HG02642 (cell line): ENCODE measurements at regions not wholly inside any gene's neighbourhood (a gene's known extent, or its start where the extent isn't known, plus 50 kb on each side); places are given as distances from the start of the nearest gene placed in this dataset.
"Not testable (repeated sequence)": the region's sequence is repeated elsewhere in the genome, so short reads cannot be mapped to it uniquely, and the experiment has no call there.

ENCODE experiments used
- ATAC-seq: cut with Tn5 transposase; IDR thresholded peaks from one replicate; pipeline ENCODE4 v1.9.1; 2021; ENCODE audit warnings: mild to moderate bottlenecking; ENCODE audit not compliant: unreplicated experiment, poor library complexity

DNA sequence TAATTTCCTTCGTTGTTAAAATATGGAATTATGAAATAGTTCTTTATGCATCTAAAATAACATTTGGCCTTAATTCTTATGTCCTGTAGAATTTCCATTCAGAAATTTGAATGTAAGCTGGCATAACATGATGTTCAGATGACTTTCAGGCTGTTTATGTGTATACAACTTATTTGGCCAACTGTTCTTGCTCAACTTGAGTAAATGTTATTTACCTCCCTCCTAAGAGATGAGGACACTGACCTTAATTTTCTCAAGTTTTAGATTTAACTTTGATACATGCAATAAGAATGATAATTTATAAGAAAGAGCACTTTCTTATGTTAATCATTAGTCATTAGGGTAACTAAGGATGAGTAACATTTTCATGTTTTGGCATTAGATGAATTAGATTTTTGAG lies 365.4 kb downstream of the AEBP2 start:
- ATAC-seq = no peak

DNA sequence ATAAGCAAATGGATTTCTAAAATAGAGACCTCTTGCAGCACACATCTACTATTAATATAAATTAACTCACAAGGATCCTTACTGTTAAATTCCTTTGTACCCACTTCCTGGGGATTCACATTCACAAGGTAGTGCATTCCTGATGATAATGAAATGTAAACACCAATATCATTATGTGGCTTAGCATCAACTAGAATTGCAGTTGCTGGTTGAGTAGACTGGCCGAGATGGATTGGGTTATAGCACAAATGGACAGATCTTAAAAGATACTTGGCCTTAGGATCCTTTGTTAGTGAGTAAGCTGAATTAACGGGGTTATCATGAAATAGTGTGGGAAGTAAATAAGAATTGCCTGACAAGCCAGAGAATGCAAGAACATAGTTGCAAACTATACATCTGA lies 369.1 kb downstream of the AEBP2 start:
- ATAC-seq = no peak

DNA sequence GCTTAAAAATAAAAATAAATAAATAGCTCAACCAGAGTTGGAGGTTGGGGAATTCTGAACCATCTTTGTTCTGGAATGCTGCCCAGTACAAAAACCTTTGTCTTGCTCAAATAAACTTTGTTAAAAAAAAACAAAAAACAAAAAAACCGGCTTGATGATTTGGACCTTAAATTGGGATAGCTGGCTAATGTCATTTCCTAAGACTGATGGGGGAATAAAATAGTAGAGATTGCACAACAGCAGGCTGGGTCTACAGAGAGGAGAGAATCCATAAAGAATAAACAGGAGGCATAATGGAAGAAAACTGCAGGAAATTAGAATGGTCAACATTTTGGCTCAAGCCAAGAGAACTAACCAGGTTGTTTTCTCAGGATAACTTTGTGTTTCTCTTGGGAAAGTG lies 370.9 kb downstream of the AEBP2 start:
- ATAC-seq = no peak

DNA sequence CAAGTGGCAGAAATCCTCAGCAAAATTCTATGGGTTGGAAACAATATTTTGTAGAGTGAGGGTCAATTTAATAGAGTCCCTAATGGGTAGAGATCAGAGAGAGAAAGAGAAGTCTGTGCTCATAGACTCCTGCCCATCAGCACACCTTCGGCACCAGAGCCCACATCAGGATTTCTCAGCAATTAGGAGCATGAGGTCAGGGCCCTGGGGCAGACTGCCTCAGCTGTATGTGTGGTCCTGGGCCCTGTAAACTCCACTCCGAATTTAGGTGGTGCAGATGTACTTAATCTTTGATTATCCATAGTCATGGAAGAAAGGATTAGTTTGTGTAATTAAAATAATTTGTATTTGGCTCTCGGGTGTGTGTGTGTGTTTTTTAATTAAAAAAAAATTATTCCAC lies 372.6 kb downstream of the AEBP2 start:
- ATAC-seq = no peak

DNA sequence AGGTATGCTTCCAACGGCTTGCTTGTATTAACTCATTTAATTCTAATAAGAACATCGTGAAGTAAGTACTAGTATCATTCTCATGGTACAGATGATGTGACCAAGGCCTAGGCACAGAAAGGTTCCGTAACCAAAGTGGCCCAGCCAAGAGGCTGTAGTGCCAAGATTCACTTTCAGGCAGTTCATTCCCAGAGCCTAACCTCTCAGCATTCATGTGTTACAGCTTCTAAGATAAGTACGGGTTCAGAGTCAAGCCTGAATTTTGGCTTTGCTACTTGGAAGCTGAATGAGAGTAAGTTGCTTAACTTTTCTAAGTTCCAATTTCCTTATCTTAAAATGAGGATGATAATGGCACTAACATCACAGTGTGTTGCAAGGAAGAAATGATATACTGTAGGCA lies 379.9 kb downstream of the AEBP2 start:
- no peak for ATAC-seq

DNA sequence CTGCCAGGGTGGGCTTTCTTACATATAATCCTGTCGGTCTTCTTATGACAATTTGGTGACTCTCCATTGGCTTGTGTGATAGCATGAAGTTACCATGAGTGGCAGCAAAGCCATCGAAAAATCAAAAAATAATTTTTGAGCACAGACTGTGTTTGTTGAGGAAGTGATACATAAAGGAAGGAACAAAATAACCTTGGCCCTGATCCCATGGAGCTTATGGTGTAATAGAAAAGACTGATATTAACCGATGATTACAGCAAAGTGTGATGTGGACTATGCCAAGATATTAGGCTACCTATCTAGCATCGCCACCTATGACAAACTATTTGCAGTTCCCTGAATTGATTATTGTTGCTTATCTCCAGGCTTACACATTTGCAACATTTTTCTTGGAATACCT lies 383.2 kb downstream of the AEBP2 start:
- no peak for ATAC-seq

DNA sequence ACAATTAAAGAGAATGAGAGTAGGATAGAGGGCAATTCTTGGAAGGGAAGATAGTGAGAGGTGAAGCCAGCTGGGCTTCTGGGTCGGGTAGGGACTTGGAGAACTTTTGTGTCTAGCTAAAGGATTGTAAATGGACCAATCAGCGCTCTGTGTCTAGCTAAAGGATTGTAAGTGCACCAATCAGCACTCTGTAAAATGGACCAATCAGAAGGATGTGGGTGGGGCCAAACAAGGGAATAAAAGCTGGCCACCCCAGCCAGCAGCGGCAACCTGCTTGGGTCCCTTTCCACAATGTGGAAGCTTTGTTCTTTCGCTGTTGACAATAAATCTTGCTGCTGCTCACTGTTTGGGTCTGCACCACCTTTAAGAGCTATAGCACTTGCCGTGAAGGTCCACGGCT lies 384.0 kb downstream of the AEBP2 start:
- ATAC-seq = not testable (repeated sequence)

DNA sequence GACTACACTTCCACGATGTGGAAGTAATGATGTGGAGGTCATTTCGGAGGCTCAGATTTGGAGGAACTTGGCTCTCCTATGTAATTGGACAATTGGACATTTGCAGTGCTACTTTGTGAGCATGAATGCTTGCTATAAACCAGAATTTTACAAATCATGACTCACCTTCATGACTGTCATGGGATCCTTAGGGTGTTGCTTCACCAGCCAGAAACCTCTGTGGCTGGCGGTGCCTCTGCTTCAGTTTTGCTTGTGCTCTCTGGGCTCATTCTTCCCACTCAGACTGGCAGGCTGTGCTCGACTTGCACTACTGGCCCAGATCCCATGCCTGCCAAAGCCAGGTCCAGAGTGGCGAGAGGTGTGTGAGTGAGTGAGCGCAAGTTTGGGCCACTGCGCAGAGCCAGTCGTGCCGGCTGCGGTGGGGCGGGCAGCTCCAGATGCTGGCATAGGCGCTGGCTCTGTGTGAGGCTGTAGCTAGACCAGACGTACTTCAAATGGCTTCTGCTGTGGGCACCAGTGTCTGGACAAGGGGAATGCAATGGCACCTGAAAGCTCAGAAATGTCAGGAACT lies 387.8 kb downstream of the AEBP2 start:
- no peak for ATAC-seq

DNA sequence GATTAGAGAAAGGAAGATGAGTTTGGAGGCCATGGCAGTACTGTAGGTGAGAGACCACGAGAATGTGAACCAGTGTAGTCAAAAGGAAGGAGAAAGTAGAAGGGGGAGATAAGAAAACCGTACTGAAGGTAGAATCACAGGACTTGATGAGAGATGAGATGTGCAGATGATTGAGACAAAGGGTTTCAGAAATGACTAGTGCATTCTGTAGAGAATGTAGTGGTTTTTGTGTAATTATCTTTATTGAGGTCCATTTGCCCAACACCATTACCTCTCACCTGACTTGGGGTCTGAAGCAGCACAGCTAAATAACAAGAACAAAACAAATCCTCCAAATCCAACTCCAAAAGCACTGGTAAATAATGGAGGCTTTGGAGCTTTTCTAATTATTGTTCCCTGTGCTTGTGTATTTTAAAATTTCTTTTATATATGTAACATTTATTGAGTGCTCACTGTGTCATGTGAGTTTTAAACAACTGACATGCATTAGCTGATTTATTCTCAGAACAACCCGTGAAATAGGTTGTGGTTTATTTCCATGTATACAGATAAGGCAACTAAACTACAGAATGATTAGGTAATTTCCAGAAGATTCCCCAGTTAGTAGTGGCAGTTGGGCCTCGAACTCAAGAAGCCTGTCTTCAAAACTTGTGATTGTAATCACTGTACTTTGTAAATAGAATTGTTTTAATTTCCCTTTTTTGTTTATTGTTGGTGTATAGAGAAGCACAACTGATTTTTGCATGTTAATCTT lies 390.0 kb downstream of the AEBP2 start:
- ATAC-seq = no peak

DNA sequence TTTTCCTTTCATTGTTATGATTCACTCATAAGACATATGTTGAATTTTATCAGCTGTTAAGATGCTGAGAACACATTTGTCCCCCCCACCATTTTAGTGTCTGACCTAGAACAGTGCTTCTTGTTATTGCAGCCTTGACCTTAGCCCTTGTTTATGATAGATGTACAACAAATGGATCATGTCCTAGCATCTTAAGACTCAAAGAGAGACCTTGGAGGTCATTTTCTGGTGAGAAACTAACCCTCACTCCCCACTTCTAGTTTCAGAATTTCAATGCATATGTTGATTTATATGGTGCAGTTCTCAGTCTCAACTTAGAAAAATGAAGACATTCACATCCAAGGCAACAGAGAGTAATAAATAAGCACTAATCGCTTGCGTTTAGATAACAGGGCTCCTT lies 391.2 kb downstream of the AEBP2 start:
- no peak for ATAC-seq

DNA sequence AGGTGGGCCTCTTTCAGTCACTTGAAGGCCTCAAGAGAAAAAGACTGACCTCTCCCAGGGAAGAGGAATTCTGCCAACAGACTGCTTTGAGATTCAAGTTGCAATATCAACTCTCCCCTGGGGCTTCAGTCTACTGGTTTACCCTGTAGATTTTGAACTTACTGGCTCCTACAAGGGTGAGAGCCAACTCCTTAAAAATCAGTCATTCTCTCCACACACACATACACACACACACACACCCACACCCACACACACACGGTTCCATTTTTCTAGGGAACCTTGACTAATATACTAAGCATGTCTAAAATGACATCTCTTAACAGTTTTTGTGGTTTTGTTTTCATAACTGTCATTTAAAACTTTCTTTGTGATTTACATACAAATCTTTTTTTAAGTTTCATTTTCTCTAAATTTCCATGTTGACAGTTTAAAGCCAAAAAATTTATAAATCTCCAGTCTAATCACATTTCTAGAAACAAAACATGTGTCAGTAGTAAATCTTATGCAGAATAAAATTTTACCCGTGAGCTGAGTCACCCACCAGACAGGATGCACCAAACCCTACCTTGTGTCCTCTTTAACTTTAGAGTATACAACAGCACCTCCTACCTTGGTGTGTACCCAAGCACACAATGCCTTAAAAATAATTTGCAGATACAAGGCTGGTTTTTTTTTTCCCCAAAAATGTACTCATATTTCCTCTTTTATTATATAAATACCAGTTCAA lies 394.6 kb downstream of the AEBP2 start:
- ATAC-seq = no peak

DNA sequence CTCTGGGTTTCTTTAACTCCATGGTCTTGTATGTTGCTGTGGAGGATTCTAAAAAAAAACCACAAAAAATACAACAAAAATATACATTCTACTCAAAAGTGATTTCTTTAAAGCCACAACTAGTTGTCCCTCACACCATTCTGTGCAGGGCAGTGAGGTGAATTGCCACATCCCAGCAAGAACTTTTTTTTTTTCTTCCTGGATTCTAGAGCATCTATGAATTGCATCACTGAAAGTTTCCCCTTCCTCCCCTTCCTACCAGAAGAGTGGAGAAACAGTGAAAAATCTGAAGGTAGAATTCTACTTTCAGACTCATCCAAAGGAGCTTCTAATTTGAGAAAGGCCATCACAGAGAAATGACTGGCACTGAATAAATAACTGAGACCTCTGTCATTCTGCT lies 395.3 kb downstream of the AEBP2 start:
- ATAC-seq = no peak

DNA sequence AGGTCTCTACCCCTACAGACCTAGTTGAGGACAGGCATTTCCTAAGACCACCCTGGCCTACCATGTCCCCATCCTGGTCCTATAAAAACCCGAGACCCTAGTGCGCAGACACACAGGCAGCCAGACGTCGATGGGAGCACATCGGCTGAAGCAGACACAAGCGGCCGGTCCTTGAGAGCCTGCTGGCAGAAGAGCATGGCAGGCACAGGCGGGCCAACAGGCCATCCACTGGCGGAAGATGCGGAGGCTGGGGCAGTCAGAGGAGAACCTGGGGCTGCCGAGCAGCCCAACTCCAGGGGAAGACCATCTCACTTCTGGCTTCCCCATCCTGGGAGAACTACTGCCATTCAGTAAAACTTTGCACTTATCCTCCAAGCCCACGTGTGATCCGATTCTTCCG lies 396.8 kb downstream of the AEBP2 start:
- no peak for ATAC-seq

DNA sequence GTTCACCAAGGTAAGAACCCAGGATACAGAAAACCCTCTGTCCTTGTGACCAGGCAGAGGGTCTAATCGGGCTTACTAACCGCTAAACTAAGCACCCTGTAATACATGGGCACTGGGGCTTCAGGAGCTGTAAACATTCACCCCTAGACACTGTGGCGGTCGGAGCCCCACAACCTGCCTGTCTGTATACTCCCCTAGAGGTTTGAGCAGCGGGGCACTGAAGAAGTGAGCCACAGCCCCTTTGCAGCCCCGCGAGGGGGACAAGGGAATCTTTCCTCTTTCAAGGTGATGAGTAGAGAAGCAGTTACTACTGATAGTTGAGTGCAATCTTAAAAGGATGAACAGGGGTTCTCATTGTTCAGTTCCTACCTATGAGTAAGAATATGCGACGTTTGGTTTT lies 397.2 kb downstream of the AEBP2 start:
- no peak for ATAC-seq

DNA sequence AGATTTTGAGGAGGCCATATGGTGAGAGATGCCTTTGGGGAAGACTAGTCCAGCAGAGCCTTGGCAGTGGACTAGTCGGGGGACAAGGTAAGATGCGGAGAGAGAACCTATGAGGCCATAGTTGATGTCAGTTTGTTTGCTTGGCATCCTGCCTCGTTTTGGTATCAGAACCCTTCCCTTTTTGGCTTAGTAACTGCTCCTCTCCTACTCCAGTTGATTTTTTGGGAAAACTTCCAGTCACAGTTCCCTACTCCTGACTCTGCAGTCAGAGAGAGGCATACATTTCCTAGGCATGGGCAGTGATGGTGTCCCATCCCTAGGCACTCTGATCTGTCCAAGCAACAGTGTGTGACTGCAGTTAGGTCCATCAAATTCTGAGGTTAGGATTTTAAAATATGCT lies 398.3 kb downstream of the AEBP2 start:
- ATAC-seq = no peak

DNA sequence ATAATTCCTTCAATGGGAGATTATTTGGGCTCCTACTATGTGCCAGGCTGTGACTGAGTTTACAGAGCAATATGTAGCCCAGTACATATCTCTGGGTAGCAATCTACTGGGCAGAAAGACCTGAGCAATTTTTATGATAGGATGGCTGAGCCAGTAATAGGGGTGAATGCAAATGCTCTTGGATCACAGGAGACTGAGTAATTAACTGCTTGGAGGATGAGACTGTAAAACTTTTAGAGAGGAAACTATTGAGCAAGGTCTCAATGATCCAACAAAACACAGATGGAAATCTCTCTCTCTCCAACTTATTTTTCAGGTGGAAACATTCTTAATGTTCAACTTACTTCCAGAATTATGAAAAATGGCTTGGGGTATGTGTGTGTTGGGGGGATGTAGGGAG lies 402.2 kb downstream of the AEBP2 start:
- ATAC-seq = no peak

DNA sequence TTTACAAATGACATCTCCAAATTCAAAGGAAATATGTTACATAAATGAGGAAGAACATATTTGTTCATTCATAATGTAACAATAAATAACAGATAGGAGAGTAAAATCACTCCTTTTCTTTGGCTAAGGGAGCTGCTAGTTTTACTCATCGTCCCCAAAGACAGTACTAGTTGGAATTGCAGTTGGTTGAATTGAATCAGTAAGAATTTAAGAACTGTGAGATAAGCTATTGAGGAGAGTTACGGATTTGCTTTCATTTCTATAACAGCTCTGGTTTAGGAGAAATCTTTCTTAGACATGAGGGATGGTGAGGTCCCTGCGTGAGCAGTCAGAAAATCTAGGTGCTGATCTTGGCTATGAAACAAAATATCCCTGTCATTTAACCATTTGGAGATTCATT lies 402.8 kb downstream of the AEBP2 start:
- no peak for ATAC-seq

DNA sequence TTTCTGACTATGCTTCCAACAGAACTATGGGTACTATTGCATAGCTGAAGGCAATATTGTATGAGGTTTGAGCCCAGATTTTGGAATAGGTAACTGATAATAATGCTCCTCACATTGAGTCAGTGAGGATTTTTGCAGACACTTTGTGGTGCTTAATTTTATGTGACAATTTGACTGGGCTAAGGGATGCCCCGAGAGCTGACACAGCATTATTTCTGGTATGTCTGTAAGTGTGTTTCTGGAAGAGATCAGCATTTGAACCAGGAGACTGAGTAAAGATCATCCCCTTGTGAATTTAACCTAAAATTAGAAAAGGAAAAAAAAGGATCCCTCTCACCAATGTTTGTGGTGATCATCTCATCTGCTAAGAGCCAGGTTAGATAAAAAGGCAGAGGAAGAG lies 404.9 kb downstream of the AEBP2 start:
- no peak for ATAC-seq

DNA sequence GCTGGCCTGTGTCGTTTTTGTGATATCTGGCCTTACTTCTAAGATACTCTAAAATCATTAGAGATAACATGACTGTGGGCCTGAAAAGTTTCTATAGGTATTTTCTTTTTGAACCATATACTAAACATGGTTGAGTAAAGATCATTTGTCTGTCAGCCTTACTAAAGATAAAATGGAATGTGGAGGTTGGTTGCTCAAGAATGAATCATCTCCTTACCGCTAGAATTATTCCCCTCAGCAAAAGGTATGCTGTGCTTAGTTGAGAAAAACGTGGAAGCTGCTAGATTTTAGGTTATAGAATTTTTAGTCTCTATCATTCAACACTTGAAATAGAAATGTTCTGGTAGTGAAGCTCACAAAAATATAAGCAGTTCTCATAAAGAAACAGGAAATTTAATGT lies 407.3 kb downstream of the AEBP2 start:
- ATAC-seq = no peak

DNA sequence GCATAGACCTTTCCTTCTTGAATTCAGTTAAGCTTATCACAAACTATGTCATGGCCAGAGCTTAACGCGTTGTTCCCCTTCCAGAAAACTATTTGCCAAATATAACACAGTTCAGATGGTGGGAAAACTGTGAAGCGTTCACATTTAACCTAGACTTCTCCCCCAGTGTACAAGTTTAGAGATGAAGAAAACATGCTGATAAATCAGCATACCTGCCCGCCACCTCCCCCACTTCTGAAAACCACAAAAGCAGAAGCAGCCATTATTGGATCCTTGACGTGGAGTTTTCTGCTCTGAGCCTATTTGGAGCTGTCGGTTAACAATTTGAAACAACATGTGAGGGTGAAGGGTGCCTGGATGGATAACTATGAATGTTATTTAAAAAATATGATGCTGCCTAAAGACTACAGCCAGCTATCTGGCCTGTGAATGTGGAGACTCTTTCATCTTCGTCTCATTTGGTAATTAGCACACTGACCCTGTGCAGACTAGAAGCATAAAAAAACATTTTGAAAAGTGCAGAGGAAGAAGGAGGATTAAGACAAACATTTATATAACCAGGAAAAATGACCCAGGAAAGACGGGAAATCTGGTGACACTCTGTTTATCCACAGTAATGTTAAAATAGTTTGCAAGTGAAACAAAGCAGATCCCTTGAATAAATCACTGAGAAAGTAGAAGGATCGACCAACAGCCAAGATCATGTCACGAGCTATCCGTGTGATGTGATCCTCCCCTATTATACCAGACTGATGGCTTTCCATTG lies 408.2 kb downstream of the AEBP2 start:
- ATAC-seq = no peak

DNA sequence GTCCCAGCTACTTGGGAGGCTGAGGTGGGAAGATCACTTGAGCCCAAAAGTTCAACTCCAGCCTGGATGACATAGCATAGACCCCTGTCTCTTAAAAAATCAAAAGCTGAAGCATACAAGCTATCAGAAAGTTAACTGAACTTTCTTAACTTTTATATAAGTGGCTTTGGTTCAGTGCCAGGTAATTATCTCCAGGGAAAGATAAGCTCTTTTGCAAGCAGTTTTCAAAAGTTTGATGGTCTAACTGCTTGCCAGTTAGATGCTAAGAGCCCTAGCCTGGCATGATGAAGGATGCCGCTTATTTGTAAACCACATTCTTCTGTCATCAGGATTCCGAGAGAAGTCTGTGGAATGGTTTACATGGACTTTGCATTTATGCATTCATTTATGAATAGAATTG lies 409.1 kb downstream of the AEBP2 start:
- ATAC-seq = no peak
